Endothelial cell of umbilical vein (primary cell): ENCODE measurements at regions not wholly inside any gene's neighbourhood (a gene's known extent, or its start where the extent isn't known, plus 50 kb on each side); places are given as distances from the start of the nearest gene placed in this dataset.

ENCODE experiments used
- BruUV-seq: library from RNA; stranded (reverse); fragments of 400-500 nt; replicated peaks from 2 replicates; lab custom pipeline; 2021; lab: Mats Ljungman, UMichigan
- CTCF ChIA-PET: fragments of 300-600, 350-600 bp; sonication (Branson Sonifier 250); formaldehyde crosslinking; loops from one replicate; lab custom pipeline; 2021; ENCODE audit warnings: antibody characterized with exemption, inconsistent platforms; lab: Charles Lee
- POLR2A ChIA-PET: fragments of 300-600, 350-600 bp; sonication (Branson Sonifier 250); formaldehyde crosslinking; loops from one replicate; lab custom pipeline; 2021; ENCODE audit warnings: antibody characterized with exemption, inconsistent platforms; lab: Charles Lee
- DNase-seq: peaks from one replicate; pipeline ENCODE4 v3.0.0-alpha.2; 2011; ENCODE audit warnings: low read depth, low spot score
- FAIRE-seq: peaks from 2 replicates; lab custom pipeline; 2011; peaks lifted over from hg19 to GRCh38; lab: Jason Lieb, UNC
- H2AFZ ChIP-seq: 2 replicates; pipeline ENCODE4 v1.6.0; 2012; ENCODE audit warnings: low read depth, low read length, control low read depth, inconsistent platforms
- H3K27ac ChIP-seq: 2 replicates; pipeline ENCODE4 v1.5.1; 2011; ENCODE audit warnings: low read depth, mild to moderate bottlenecking, control low read depth, low read length, moderate library complexity; ENCODE audit not compliant: insufficient read depth
- H3K27me3 ChIP-seq, 2 experiments: 2 replicates each; pipeline versions ENCODE4 v1.6.0 to v1.6.1; 2011; ENCODE audit warnings: low read length in 2 of 2, mixed read lengths in 1 of 2; ENCODE audit not compliant: control insufficient read depth in 2 of 2, insufficient read depth in 2 of 2
- H3K36me3 ChIP-seq, 2 experiments: 2 replicates in 1 of 2; 3 replicates in 1 of 2; pipeline ENCODE4 v1.5.1; 2011; ENCODE audit warnings: low read length in 2 of 2, mild to moderate bottlenecking in 1 of 2, moderate library complexity in 1 of 2; ENCODE audit not compliant: control insufficient read depth in 2 of 2, insufficient read depth in 2 of 2; ENCODE audit errors: extremely low read depth in 1 of 2
- H3K4me1 ChIP-seq: 3 replicates; pipeline ENCODE4 v1.5.1; 2011; ENCODE audit warnings: mild to moderate bottlenecking, low read length; ENCODE audit not compliant: control insufficient read depth, insufficient read depth; ENCODE audit errors: extremely low read depth
- H3K4me2 ChIP-seq: 2 replicates; pipeline ENCODE4 v1.6.1; 2011; ENCODE audit warnings: low read length, control low read depth, mixed read lengths; ENCODE audit not compliant: insufficient read depth
- H3K4me3 ChIP-seq, 3 experiments: fragments of 200-600 bp in 1 of 3; sonication (generic), shearing (Covaris generic) in 1 of 3; replicated peaks in 1 of 3; 2 replicates each; pipeline ENCODE4 v1.5.1; 2011 to 2016; ENCODE audit warnings: control low read depth in 3 of 3, low read length in 3 of 3, mild to moderate bottlenecking in 2 of 3, inconsistent platforms in 1 of 3, low read depth in 1 of 3, moderate library complexity in 1 of 3; ENCODE audit not compliant: insufficient read depth in 1 of 3
- H3K79me2 ChIP-seq: 2 replicates; pipeline ENCODE4 v1.6.0; 2012; ENCODE audit warnings: low read length, inconsistent platforms; ENCODE audit not compliant: control insufficient read depth, insufficient read depth
- H3K9ac ChIP-seq: replicated peaks from 2 replicates; pipeline ENCODE3; 2011; ENCODE audit warnings: low read length, control low read depth; ENCODE audit not compliant: insufficient read depth; ENCODE audit errors: extremely low read depth
- H3K9me1 ChIP-seq: replicated peaks from 3 replicates; pipeline ENCODE4 v1.6.0; 2011; ENCODE audit warnings: mild to moderate bottlenecking, low read length; ENCODE audit not compliant: control insufficient read depth, insufficient read depth; ENCODE audit errors: extremely low read depth
- H3K9me3 ChIP-seq: replicated peaks from 2 replicates; pipeline ENCODE4 v1.5.1; 2012; ENCODE audit warnings: low read length, inconsistent platforms; ENCODE audit not compliant: control insufficient read depth, insufficient read depth
- H4K20me1 ChIP-seq: replicated peaks from 2 replicates; pipeline ENCODE3; 2011; ENCODE audit warnings: mild to moderate bottlenecking, low read length; ENCODE audit not compliant: control insufficient read depth, insufficient read depth; ENCODE audit errors: extremely low read depth
- EZH2 ChIP-seq: IDR thresholded peaks from 2 replicates; pipeline ENCODE4 v1.6.1; 2012; ENCODE audit warnings: borderline replicate concordance, low read depth, mild to moderate bottlenecking, moderate library complexity, low read length, inconsistent platforms; ENCODE audit not compliant: severe bottlenecking
- FOS ChIP-seq: IDR thresholded peaks from 2 replicates; pipeline ENCODE4 v1.6.1; 2011; ENCODE audit warnings: mild to moderate bottlenecking, low read length, moderate library complexity, borderline replicate concordance; ENCODE audit not compliant: insufficient read depth
- GATA2 ChIP-seq: IDR thresholded peaks from 2 replicates; pipeline ENCODE4 v1.7.0; 2011; ENCODE audit warnings: low read depth, mild to moderate bottlenecking, moderate library complexity, mixed read lengths, low read length; ENCODE audit not compliant: insufficient read length, insufficient read depth
- JUN ChIP-seq: IDR thresholded peaks from 2 replicates; pipeline ENCODE4 v1.6.1; 2011; ENCODE audit warnings: borderline replicate concordance, low read depth; ENCODE audit not compliant: insufficient read length, insufficient read depth
- MYC ChIP-seq: IDR thresholded peaks from one replicate; pipeline ENCODE4 v1.6.1; 2011; ENCODE audit warnings: mild to moderate bottlenecking, low read depth, low read length
- POLR2A ChIP-seq: IDR thresholded peaks from 2 replicates; pipeline ENCODE4 v1.6.1; 2012; ENCODE audit warnings: low read depth, mild to moderate bottlenecking, control low read depth, low read length
- POLR2AphosphoS5 ChIP-seq: IDR thresholded peaks from 2 replicates; pipeline ENCODE4 v1.6.1; 2012; ENCODE audit warnings: low read depth, mild to moderate bottlenecking, control low read depth, low read length, moderate library complexity; ENCODE audit not compliant: insufficient read depth
- dilution Hi-C: fragments of 300-500 bp; cut with MboI; formaldehyde crosslinking; loops from one replicate; pipeline ENCODE4 v1.15.0; 2019; ENCODE audit warnings: low sequenced_read_pairs; ENCODE audit not compliant: extremely low pct_ligation_motif_present
- intact Hi-C: fragments of 100-400 bp; cut with micrococcal nuclease; formaldehyde crosslinking; loops from one replicate; pipeline ENCODE4 v1.10.0; 2022
- TF ChIP-seq, protein P1 (sequence below): IDR thresholded peaks from 2 replicates; pipeline ENCODE4 v1.6.1; 2011; ENCODE audit not compliant: insufficient read depth, insufficient read length
- TF ChIP-seq, protein P2 (sequence below), 2 donors: IDR thresholded peaks; 1 replicate in 1 of 2; 2 replicates in 1 of 2; pipeline ENCODE4 v1.5.1; 2011; ENCODE audit warnings: low read length in 2 of 2, mild to moderate bottlenecking in 2 of 2, moderate library complexity in 2 of 2, control low read depth in 1 of 2, inconsistent platforms in 1 of 2, low read depth in 1 of 2; ENCODE audit not compliant: insufficient read depth in 1 of 2; ENCODE audit errors: extremely low read depth in 1 of 2

DNA sequence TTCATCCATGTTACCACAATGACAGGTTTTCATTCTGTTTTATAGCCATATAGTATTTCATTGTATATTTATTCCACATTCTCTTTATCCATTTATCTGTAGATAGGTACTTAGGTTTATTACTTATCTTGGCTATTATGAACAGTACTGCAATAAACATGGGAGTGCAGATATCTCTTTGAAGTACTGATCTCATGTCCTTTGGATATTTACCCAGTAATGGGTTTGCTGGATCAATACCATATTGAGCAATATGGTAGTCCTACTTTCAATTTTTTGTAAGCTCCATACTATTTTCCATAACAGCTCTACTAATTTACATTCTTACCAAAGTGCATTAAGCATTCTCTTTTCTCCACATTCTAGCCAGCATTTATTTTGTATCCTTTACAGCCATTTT, 235.8 kb upstream of the ALG10 start:
- CTCF ChIA-PET = no interaction called here

More for the DNA sequence above, 235.8 kb upstream of the ALG10 start:
- Histone ChIP-seq H3K4me1 (no peaks in the 10 kb centered on the region), H3K27ac (no peak overlapping the region), H3K79me2 (no peaks in the 10 kb centered on the region), H3K9ac (no peak overlapping the region), H4K20me1 (no peaks in the 10 kb centered on the region), H3K36me3 (no peaks in the 10 kb centered on the region), H3K4me3 (no peak overlapping the region), H3K4me2 (no peak overlapping the region), H3K9me3 (no peaks in the 10 kb centered on the region), H2AFZ (no peak overlapping the region), H3K27me3 (no peaks in the 10 kb centered on the region), H3K9me1 (no peaks in the 10 kb centered on the region)
- FAIRE-seq (no peak), DNase-seq (no peak)
- POLR2A ChIA-PET = no interaction called here
- dilution Hi-C loops = no loop called here
- BruUV-seq = no TSS peak
- intact Hi-C loops = no loop called here
- TF ChIP-seq GATA2 (no peak), EZH2 (no peak), FOS (no peak), MYC (no peak), POLR2A (no peak), JUN (no peak), POLR2AphosphoS5 (no peak)
- TF ChIP-seq, protein P1, sequence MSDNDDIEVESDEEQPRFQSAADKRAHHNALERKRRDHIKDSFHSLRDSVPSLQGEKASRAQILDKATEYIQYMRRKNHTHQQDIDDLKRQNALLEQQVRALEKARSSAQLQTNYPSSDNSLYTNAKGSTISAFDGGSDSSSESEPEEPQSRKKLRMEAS = no peak
- TF ChIP-seq, protein P2, sequence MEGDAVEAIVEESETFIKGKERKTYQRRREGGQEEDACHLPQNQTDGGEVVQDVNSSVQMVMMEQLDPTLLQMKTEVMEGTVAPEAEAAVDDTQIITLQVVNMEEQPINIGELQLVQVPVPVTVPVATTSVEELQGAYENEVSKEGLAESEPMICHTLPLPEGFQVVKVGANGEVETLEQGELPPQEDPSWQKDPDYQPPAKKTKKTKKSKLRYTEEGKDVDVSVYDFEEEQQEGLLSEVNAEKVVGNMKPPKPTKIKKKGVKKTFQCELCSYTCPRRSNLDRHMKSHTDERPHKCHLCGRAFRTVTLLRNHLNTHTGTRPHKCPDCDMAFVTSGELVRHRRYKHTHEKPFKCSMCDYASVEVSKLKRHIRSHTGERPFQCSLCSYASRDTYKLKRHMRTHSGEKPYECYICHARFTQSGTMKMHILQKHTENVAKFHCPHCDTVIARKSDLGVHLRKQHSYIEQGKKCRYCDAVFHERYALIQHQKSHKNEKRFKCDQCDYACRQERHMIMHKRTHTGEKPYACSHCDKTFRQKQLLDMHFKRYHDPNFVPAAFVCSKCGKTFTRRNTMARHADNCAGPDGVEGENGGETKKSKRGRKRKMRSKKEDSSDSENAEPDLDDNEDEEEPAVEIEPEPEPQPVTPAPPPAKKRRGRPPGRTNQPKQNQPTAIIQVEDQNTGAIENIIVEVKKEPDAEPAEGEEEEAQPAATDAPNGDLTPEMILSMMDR (IDR thresholded peaks at IDR 0.05; ENCODE audit: extremely low read depth in 1 of 2, insufficient read depth in 1 of 2, low read depth in 1 of 2, low read length in 2 of 2) = no peak
